ENCODE measurements at regions not wholly inside any gene's neighbourhood (a gene's known extent, or its start where the extent isn't known, plus 50 kb on each side); places are given as distances from the start of the nearest gene placed in this dataset.
"Not testable (repeated sequence)": the region's sequence is repeated elsewhere in the genome, so short reads cannot be mapped to it uniquely, and the experiment has no call there.

DNA sequence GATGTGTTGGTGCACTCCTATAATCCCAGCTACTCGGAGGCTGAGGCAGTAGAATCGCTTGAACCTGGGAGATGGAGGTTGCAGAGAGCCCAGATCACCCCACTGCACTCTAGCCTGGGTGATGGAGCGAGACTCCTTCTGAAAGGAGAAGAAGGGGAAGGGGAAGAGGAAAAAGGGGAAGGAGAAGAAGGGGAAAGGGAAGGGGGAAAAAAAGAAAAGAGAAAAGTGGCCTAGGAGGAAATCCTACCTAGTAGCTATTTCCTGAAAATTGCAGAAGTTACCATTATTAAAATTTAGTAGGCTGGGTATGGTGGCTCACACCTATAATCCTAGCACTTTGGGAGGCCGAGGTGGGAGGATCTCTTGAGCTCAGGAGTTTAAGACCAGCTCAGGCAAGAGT, 67.4 kb downstream of the ARRDC3 start:
- DNase-seq (ENCODE audit: low spot score), result no peak

GRCh38 chr5:91313757-91314673, 69.1 kb downstream of the ARRDC3 start:
- peak; percentile 78 for DNase-seq (ENCODE audit: low spot score)

DNA sequence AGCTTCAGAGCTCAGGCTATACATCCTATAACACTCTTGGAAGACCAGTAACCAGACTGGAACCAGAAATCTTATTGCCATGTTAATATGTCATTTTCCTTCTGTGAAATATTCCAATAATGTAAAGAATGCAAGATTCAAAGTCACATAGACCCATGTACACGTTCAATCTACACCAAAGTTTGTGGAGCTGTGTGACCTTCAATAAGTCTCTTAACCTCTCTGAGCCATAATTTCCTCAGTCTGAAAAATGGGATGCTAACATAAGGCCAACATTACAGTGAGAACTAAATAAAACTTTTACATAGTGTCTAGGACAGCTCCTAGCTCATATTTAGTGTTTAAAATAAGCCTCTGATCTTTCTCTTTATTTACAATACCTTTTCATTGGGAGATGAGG, 70.4 kb downstream of the ARRDC3 start:
- DNase-seq (ENCODE audit: low spot score), result no peak

DNA sequence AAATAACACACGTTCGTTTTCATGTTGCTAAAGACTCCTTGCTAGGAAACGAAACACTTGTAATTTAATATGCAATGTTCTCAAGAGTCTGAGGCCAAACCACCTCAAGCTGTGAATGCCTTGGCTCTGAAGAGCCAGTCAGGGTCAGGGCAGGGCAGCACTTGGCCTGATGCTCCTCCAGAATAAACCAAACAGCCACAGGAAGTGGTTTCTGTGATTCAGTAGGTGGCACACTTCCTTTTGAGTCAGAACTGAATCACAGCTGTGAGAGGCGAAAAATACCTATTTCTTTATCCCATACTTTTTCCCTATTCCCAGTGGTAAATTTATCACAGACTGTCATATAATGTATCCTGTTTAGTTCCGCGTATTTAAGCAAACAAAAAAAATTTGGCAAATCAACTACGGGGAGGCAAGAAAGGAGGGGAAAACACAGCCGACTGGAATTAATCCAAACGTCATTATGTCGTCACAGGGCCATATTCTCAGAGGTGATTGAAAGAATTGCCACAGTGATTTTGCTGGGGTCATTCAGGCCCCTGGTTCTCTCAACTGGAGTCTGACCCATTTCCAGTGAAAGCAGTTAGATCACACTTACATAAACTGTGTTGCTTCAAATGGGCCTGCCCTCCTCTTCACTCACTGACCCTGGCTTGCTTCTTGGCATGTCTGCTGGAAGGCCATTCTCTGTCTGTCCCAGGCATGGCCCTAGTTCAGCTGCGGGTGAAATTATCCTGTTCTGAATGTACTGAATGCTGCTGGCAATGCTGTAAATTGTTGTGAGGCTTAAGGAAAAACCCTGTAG, 71.2 kb downstream of the ARRDC3 start:
- DNase-seq (ENCODE audit: low spot score), result peak; percentile 75

- DNase-seq (ENCODE audit: low spot score), result no peak
These were observed 71.9 kb downstream of the ARRDC3 start for GRCh38 chr5:91311168-91311696.

DNA sequence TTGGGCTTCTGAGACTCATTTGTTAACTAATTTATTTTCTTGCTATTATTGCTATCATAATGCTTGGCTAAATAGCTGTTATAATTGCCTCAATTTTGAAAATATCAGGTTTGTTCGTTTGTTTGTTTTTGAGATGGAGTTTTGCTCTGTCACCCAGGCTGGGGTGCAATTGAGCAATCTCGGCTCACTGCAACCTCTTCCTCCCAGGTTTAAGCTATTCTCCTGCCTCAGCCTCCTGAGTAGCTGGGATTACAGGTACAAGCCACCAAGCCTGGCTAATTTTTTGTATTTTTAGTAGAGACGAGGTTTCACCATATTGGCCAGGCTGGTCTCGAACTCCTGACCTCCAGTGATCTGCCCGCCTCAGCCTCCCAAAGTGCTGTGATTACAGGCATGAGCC, 75.0 kb downstream of the ARRDC3 start:
- DNase-seq (ENCODE audit: low spot score), result not testable (repeated sequence)

- no peak for DNase-seq (ENCODE audit: low spot score)
These were observed 76.1 kb downstream of the ARRDC3 start for GRCh38 chr5:91307048-91307447.

- no peak for DNase-seq (ENCODE audit: low spot score)
These were observed 76.6 kb downstream of the ARRDC3 start for GRCh38 chr5:91306497-91306896.

DNA sequence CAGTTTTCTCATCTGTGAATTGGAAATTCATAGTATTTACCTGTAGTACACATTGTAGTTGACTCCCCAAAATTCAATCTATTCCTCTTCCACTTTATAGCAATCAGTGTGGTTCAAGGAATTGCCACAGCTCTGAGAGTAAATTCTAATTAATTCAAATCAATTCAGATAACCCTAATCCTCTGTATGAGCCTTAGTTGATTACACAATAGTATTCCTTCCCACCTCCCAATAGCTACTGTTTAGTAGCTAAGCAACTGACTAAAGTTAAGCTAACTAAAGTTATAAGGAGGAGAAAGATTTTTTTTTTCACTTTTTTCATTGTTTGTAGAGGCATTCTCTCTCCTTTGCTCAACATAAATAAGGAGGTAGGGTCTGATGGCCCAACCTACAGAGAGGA, 77.5 kb downstream of the ARRDC3 start:
- DNase-seq (ENCODE audit: low spot score), result no peak

DNA sequence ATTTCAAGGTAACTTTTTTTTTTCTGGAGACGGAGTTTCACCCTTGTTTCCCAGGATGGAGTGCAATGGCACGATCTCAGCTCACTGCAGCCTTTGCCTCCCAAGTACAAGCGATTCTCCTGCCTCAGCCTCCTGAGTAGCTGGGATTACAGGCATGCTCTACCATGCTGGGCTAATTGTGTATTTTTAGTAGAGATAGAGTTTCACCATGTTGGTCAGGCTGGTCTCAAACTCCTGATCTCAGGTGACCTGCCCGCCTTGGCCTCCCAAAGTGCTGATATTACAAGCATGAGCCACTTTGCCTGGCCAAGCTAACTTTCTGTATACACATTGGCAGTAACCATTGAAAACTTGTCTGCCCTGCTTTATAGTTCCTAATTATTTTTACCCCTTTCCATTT, 79.1 kb downstream of the ARRDC3 start:
- not testable (repeated sequence) for DNase-seq (ENCODE audit: low spot score)

GRCh38 chr5:91302958-91303357, 80.2 kb downstream of the ARRDC3 start:
- DNase-seq (ENCODE audit: low spot score), result peak; percentile 91

GRCh38 chr5:91302305-91302704, 80.8 kb downstream of the ARRDC3 start:
- peak; percentile 27 for DNase-seq (ENCODE audit: low spot score)

DNA sequence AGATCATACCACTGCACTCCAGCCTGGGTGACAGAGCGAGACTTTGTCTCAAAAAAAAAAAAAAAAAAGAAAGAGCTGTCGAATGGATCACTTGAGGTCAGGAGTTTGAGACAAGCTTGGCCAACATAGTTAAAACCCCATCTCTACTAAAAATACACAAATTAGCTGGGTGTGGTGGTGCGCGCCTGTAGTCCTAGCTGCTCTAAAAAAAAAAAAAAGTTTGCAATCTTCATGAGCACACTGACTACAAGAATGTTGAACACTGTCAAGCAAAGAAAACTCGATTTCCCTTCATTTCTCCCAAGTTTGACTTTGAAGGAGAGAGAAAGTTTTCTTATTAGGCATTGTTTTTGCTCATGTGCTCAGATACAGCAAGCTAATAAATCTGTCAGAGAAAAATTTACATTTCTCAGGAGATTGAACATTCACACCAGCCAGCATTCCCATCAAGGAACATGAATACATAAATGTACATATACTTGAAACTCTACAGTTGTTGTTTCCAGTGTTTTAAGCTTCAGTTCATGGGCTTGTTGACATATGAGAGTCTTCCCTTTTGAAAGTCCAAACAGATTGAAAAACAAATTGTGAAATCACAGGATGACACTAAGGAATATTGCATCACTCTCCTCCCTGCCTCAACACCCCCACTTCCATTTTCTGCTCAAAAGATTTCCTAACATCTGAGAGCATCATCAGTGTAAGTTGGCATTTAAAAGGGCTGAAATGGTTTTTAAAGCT, 81.8 kb downstream of the ARRDC3 start:
- DNase-seq (ENCODE audit: low spot score), result no peak

GRCh38 chr5:91297994-91298393, 85.1 kb downstream of the ARRDC3 start:
- DNase-seq (ENCODE audit: low spot score), result no peak

DNA sequence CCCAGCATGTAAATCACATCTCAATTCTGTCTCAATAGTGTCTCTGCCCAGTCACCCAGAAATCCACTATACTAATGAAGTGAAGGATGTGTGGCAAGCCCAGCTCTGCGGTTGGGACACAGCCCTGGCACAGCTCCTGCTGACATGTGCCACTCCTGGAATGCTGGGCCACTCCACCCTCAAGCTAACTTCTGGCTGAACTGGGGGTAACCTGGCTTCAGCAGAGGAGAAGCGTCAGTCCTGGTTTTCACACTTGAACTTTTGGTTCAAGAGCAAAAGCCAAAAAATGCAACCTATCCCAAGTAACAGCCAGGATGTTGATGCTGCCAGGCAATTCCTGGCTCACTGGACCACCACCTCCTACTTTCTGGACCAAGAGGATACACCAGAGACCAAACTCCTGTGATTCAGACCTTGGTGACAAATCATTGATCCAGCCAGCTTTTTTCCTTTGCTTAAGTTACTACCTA, 86.4 kb downstream of the ARRDC3 start:
- no peak for DNase-seq (ENCODE audit: low spot score)

- DNase-seq (ENCODE audit: low spot score), result not testable (repeated sequence)
These were observed 87.0 kb downstream of the ARRDC3 start for GRCh38 chr5:91296102-91296501.

- no peak for DNase-seq (ENCODE audit: low spot score)
These were observed 90.0 kb downstream of the ARRDC3 start for GRCh38 chr5:91293131-91293530.

GRCh38 chr5:91291628-91292569, 91.2 kb downstream of the ARRDC3 start:
- no peak for DNase-seq (ENCODE audit: low spot score)

GRCh38 chr5:91288118-91288916, 94.8 kb downstream of the ARRDC3 start:
- no peak for DNase-seq (ENCODE audit: low spot score)

DNA sequence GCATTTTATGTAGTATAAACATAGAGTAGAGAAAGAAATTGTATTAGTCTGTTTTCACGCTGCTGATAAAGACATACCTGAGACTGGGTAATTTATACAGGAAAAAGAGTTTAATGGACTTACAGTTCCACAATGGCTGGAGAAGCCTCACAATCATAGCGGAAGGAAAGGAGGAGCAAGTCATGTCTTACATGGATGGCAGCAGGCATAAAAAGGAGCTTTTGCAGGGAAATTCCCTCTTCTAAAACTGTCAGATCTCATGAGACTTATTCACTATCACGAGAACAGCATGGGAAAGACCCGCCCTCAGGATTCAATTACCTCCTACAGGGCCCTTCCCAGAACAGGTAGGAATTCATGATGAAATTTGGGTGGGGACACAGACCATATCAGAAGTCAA, 98.1 kb downstream of the ARRDC3 start:
- not testable (repeated sequence) for DNase-seq (ENCODE audit: low spot score)
